Thyroid gland (tissue), 4 donors: ENCODE measurements at regions not wholly inside any gene's neighbourhood (a gene's known extent, or its start where the extent isn't known, plus 50 kb on each side); places are given as distances from the start of the nearest gene placed in this dataset.

Experiments used
- POLR2A ChIP-seq, 2 donors: fragments of 450-650 bp; IDR thresholded peaks; one replicate each; pipeline ENCODE4 v1.6.1; 2017; ENCODE audit warnings: antibody characterized with exemption in 2 of 2, mild to moderate bottlenecking in 2 of 2, moderate library complexity in 1 of 2
- TF ChIP-seq, protein P1 (sequence below), 6 experiments: fragments of 200-600 bp in 3 of 6; fragments of 450-650 bp in 3 of 6; sonication (generic) in 3 of 6; IDR thresholded peaks; one replicate each; pipeline ENCODE4 v1.5.1; 2016 to 2019; ENCODE audit warnings: antibody characterized with exemption in 6 of 6, mild to moderate bottlenecking in 2 of 6, inconsistent platforms in 1 of 6, moderate library complexity in 1 of 6

DNA sequence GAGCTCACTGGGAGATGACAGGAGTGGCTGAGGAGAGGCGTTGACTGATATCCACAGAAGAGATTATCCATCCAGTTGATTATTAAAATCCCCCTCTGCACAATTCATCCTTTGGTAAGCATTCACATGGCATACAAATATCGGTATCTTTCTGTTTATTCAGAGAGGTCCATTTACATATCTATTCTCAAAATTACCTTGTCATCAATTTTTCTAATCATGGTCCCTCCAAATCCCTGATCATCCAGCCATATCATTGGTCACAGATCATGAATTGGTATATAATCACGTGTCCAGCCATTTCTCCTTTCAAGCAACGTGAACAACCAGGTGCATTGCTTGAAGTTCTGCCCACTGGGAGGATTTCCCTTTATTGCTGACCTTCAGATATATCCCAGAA is 1321.0 kb downstream of the ROBO2 start:
- TF ChIP-seq, protein P1, sequence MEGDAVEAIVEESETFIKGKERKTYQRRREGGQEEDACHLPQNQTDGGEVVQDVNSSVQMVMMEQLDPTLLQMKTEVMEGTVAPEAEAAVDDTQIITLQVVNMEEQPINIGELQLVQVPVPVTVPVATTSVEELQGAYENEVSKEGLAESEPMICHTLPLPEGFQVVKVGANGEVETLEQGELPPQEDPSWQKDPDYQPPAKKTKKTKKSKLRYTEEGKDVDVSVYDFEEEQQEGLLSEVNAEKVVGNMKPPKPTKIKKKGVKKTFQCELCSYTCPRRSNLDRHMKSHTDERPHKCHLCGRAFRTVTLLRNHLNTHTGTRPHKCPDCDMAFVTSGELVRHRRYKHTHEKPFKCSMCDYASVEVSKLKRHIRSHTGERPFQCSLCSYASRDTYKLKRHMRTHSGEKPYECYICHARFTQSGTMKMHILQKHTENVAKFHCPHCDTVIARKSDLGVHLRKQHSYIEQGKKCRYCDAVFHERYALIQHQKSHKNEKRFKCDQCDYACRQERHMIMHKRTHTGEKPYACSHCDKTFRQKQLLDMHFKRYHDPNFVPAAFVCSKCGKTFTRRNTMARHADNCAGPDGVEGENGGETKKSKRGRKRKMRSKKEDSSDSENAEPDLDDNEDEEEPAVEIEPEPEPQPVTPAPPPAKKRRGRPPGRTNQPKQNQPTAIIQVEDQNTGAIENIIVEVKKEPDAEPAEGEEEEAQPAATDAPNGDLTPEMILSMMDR (IDR thresholded peaks at IDR 0.05) = no peak
- no peak for TF ChIP-seq POLR2A (IDR thresholded peaks at IDR 0.05)
